Prostate gland (tissue), 2 donors: ENCODE measurements at regions not wholly inside any gene's neighbourhood (a gene's known extent, or its start where the extent isn't known, plus 50 kb on each side); places are given as distances from the start of the nearest gene placed in this dataset.

Source experiments
- DNase-seq: peaks from one replicate; pipeline ENCODE4 v3.0.0-alpha.2; 2019; ENCODE audit warnings: low spot score
- H3K27ac ChIP-seq, 2 donors: fragments of 200-600 bp; sonication (generic); 2 replicates each; pipeline ENCODE4 v1.5.1; 2017 to 2019
- H3K27me3 ChIP-seq: fragments of 200-600 bp; sonication (generic); replicated peaks from 2 replicates; pipeline ENCODE4 v1.5.1; 2019; ENCODE audit not compliant: insufficient read depth
- H3K36me3 ChIP-seq, 2 donors: fragments of 200-600 bp; sonication (generic); 1 replicate in 1 of 2; 2 replicates in 1 of 2; pipeline versions ENCODE4 v1.5.1 to v1.8.1; 2017 to 2019
- H3K4me1 ChIP-seq: fragments of 200-600 bp; sonication (generic); replicated peaks from 2 replicates; pipeline ENCODE4 v1.5.1; 2019
- H3K4me3 ChIP-seq, 2 donors: fragments of 200-600 bp; sonication (generic); 2 replicates each; pipeline ENCODE4 v1.5.1; 2017 to 2019
- H3K9me3 ChIP-seq: fragments of 200-600 bp; sonication (generic); 2 replicates; pipeline ENCODE4 v1.5.1; 2017
- POLR2A ChIP-seq: fragments of 450-650 bp; IDR thresholded peaks from one replicate; pipeline ENCODE4 v1.6.1; 2016; ENCODE audit warnings: antibody characterized with exemption, mild to moderate bottlenecking
- POLR2AphosphoS5 ChIP-seq: sonication (generic); formaldehyde crosslinking; IDR thresholded peaks from one replicate; pipeline ENCODE4 v1.6.1; 2017; ENCODE audit warnings: antibody characterized with exemption
- WGBS: methylation state at CpG from one replicate; pipeline ENCODE4 v1.1.5; 2018; 5-methylcytosine and 5-hydroxymethylcytosine counted together
- intact Hi-C: fragments of 100-400 bp; cut with DNase I; formaldehyde crosslinking; loops from one replicate; pipeline ENCODE4 v1.14.2; 2022
- TF ChIP-seq, protein P1 (sequence below), 4 experiments: fragments of 200-600 bp in 2 of 4; fragments of 450-650 bp in 2 of 4; sonication (generic) in 2 of 4; IDR thresholded peaks; 1 replicate in 3 of 4; 2 replicates in 1 of 4; pipeline ENCODE4 v1.5.1; 2016 to 2019; ENCODE audit warnings: antibody characterized with exemption in 4 of 4, mild to moderate bottlenecking in 2 of 4, moderate library complexity in 2 of 4

DNA sequence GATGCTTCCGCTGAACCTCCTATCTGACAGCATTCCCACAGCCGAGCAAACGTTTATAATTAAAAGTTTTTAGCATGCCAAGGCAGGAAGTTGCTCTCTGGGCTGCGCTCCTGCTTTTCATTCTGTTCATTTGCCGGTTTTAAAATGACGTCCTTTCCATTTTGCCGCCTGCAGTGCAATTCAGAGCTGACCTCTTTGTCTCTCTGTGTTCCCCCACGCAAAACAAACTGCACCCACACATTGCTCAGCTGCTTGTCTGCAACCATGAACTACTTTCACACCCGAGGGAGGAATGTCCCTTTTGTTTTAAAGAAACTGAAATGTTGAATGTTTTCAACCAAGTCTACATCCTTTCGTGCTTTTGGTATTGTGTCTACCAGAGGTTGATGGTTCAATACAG, 416.5 kb downstream of the EFNB2 start:
- WGBS = 31% methylated on average over 10 of the region's 10 CpGs

DNA sequence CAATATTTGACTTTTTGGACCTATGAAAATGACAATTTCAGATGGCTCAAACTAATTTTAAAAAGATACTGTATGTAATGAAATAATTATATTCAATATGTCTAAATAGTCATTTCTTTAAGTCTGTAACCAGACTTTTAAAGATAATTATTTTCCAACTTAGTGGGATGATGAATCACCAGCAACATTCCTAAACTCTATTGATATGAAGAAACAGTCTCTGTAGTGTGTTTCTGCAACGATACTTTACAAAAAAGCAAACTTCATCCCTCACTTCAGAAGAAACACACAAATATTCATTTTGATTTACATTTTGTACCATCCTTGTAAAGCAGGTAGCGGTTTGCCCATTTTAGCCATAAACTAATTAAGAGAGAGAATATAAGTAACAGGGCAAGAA, 417.4 kb downstream of the EFNB2 start:
- no peaks in the 10 kb centered on the region for H3K36me3 ChIP-seq
- intact Hi-C loops = no loop called here
- no peaks in the 10 kb centered on the region for H3K27me3 ChIP-seq
- no peak overlapping the region for H3K4me3 ChIP-seq
- H3K27ac ChIP-seq = no peak overlapping the region
- WGBS = 78% methylated on average over 2 of the region's 2 CpGs
- no peak for TF ChIP-seq POLR2AphosphoS5
- no peak for TF ChIP-seq POLR2A
- TF ChIP-seq, protein P1, sequence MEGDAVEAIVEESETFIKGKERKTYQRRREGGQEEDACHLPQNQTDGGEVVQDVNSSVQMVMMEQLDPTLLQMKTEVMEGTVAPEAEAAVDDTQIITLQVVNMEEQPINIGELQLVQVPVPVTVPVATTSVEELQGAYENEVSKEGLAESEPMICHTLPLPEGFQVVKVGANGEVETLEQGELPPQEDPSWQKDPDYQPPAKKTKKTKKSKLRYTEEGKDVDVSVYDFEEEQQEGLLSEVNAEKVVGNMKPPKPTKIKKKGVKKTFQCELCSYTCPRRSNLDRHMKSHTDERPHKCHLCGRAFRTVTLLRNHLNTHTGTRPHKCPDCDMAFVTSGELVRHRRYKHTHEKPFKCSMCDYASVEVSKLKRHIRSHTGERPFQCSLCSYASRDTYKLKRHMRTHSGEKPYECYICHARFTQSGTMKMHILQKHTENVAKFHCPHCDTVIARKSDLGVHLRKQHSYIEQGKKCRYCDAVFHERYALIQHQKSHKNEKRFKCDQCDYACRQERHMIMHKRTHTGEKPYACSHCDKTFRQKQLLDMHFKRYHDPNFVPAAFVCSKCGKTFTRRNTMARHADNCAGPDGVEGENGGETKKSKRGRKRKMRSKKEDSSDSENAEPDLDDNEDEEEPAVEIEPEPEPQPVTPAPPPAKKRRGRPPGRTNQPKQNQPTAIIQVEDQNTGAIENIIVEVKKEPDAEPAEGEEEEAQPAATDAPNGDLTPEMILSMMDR (IDR thresholded peaks at IDR 0.05) = no peak
- no peaks in the 10 kb centered on the region for H3K4me1 ChIP-seq
- DNase-seq = no peak
- H3K9me3 ChIP-seq = no peaks in the 10 kb centered on the region

More for the DNA sequence above, 416.5 kb downstream of the EFNB2 start:
- H3K36me3 ChIP-seq = no peaks in the 10 kb centered on the region
- no peaks in the 10 kb centered on the region for H3K9me3 ChIP-seq
- no peak overlapping the region for H3K4me3 ChIP-seq
- DNase-seq = no peak
- no peak overlapping the region for H3K27ac ChIP-seq
- no peak for TF ChIP-seq POLR2A
- no peak for TF ChIP-seq POLR2AphosphoS5
- TF ChIP-seq, protein P1 (IDR thresholded peaks at IDR 0.05) = no peak
- H3K27me3 ChIP-seq = no peaks in the 10 kb centered on the region
- intact Hi-C loops = no loop called here
- H3K4me1 ChIP-seq = no peaks in the 10 kb centered on the region

DNA sequence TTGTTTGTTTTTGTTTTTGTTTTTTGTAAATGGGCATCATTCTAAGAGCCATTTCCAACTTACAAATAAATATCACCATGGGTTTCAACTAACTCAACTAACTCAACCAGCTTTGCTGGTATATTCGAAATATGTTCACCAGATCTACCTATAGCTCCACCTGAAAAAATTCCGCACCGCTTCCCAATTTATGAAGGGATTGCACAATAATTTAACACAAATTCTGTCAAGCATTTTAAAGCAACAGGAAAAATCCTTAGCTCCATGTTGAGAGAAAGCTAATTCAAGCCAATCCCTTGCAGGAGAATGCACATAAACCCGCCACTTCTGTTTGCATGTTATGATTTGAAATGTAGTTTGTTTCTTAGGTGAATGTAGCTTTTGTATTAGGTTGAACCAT, 417.8 kb downstream of the EFNB2 start:
- no peak for DNase-seq
- WGBS = 92% methylated on average over 4 of the region's 4 CpGs

DNA sequence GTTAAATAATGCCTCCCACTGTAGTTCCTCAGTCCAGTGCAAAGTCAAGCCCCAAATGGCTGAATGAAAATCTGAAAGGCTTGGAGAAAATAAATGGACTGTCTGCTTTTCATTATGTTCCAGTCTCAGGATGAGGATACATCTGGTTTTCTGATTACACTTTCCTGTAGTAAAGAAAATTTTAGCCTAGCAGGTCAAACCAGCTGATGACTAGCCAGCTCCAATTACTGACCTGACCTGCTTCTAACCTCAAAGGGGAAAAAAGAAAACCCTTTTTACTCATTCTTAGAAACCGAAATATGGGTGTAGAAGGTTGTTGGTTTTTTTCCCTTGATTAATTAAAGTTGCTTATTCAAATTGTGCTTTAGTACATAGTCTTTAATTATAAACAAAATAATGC, 418.4 kb downstream of the EFNB2 start:
- 81% methylated on average over 1 of the region's 1 CpG for WGBS
- H3K9me3 ChIP-seq = no peaks in the 10 kb centered on the region
- no peaks in the 10 kb centered on the region for H3K27me3 ChIP-seq
- TF ChIP-seq, protein P1 (IDR thresholded peaks at IDR 0.05) = no peak
- TF ChIP-seq POLR2AphosphoS5 (no peak), POLR2A (no peak)
- intact Hi-C loops = no loop called here
- H3K4me1 ChIP-seq = no peaks in the 10 kb centered on the region
- no peak overlapping the region for H3K27ac ChIP-seq
- no peak overlapping the region for H3K4me3 ChIP-seq
- DNase-seq = no peak
- no peaks in the 10 kb centered on the region for H3K36me3 ChIP-seq

More for the DNA sequence above, 417.8 kb downstream of the EFNB2 start:
- H3K27me3 ChIP-seq = no peaks in the 10 kb centered on the region
- intact Hi-C loops = no loop called here
- H3K27ac ChIP-seq = no peak overlapping the region
- no peak overlapping the region for H3K4me3 ChIP-seq
- TF ChIP-seq, protein P1 (IDR thresholded peaks at IDR 0.05) = no peak
- TF ChIP-seq POLR2A (no peak), POLR2AphosphoS5 (no peak)
- H3K4me1 ChIP-seq = no peaks in the 10 kb centered on the region
- H3K36me3 ChIP-seq = no peaks in the 10 kb centered on the region
- H3K9me3 ChIP-seq = no peaks in the 10 kb centered on the region

DNA sequence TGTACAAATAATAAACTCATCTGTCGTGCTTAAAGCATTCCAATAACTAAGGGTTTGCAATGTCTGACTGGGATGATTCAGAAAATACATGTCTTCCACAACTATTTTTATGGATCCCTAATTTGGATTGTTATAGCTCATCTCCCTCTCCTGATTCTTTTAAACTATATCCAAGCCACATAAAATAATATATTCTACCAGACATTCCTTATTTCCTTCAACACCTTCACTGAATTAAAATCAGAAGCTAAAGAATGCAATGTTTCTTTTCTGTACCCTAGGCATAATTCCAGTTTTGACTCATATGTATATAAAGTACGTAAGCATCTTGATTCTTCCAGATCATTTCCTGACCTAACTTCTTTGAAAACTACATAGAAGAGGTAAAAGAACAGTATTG, 420.4 kb downstream of the EFNB2 start:
- no peak for DNase-seq
- TF ChIP-seq, protein P1 (IDR thresholded peaks at IDR 0.05) = no peak
- TF ChIP-seq POLR2AphosphoS5 (no peak), POLR2A (no peak)
- 65% methylated on average over 2 of the region's 2 CpGs for whole genome bisulfite sequencing
- Histone ChIP-seq H3K4me1 (no peaks in the 10 kb centered on the region), H3K4me3 (no peak overlapping the region), H3K9me3 (no peaks in the 10 kb centered on the region), H3K27me3 (no peaks in the 10 kb centered on the region), H3K27ac (no peak overlapping the region), H3K36me3 (no peaks in the 10 kb centered on the region)
- intact Hi-C loops = no loop called here
